ENCODE measurements at regions not wholly inside any gene's neighbourhood (a gene's known extent, or its start where the extent isn't known, plus 50 kb on each side); places are given as distances from the start of the nearest gene placed in this dataset.

DNA sequence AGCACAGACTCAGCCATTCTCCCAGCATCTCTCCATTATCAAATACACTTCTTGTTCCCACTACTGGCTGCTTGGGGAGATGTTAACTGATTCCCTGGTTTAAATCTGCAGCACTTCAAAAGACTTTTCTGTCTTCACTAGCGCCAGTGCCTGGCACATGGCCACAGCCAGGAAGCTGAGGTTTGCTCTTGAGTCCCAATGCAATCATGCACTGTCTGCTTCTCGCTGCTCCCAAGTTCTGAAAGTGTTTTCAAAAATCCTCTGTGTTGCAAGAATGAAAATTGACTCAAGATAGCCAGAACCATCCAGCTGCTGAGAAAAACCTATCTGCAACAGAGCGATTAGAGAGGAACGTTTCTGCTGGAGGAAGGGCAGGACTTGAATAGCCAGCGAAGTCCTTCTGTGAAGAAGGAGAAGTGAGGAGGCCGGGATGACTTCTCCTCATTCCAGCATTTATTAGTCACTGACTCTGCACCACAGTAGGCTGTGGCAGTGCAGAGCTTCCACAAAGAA is 358.4 kb upstream of the NR2F2 start:
- intact Hi-C loops (cut with DNase I) = no loop called here
- Histone ChIP-seq H3K27me3 (no peaks in the 10 kb centered on the region), H3K4me3 (no peak overlapping the region), H3K27ac (no peak overlapping the region), H3K9me3 (replicated peaks in 1 of 3) (no peaks in the 10 kb centered on the region), H3K36me3 (replicated peaks in 1 of 2) (no peaks in the 10 kb centered on the region), H3K4me1 (replicated peaks in 1 of 2) (no peaks in the 10 kb centered on the region)
- peak in 2 of 7 donors; percentile 2 to 13 for DNase-seq
- no peak for TF ChIP-seq POLR2A (IDR thresholded peaks at IDR 0.05)
- TF ChIP-seq, protein P1, sequence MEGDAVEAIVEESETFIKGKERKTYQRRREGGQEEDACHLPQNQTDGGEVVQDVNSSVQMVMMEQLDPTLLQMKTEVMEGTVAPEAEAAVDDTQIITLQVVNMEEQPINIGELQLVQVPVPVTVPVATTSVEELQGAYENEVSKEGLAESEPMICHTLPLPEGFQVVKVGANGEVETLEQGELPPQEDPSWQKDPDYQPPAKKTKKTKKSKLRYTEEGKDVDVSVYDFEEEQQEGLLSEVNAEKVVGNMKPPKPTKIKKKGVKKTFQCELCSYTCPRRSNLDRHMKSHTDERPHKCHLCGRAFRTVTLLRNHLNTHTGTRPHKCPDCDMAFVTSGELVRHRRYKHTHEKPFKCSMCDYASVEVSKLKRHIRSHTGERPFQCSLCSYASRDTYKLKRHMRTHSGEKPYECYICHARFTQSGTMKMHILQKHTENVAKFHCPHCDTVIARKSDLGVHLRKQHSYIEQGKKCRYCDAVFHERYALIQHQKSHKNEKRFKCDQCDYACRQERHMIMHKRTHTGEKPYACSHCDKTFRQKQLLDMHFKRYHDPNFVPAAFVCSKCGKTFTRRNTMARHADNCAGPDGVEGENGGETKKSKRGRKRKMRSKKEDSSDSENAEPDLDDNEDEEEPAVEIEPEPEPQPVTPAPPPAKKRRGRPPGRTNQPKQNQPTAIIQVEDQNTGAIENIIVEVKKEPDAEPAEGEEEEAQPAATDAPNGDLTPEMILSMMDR (IDR thresholded peaks at IDR 0.05) = no peak
- WGBS, 4 donors = 62 to 72% (median 67%) methylated on average over 6 of the region's 6 CpGs

DNA sequence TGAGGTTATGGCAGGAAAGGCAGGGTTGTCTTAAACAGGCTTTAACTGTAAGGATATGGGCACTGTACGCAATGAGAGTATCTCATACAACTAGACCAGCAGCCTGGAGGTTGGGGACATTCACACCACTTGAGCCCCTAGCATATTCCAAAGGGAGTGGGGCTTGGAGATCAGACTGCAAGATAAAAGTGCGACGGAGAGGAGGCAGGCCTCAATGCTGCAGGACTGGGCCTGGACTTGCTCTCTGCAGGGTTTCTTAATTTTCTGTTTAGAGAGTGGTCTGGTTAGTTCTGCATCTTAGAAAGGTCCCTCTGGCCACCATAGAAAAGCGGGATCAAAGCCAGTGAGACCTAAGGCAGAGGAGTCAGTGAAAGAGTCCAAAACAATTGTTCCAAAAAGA is 357.7 kb upstream of the NR2F2 start:
- Histone ChIP-seq H3K27ac (no peak overlapping the region), H3K27me3 (no peaks in the 10 kb centered on the region), H3K4me3 (no peak overlapping the region), H3K4me1 (replicated peaks in 1 of 2) (no peaks in the 10 kb centered on the region), H3K36me3 (replicated peaks in 1 of 2) (no peaks in the 10 kb centered on the region), H3K9me3 (replicated peaks in 1 of 3) (no peaks in the 10 kb centered on the region)
- intact Hi-C loops (cut with DNase I) = no loop called here
- DNase-seq = no peak
- WGBS, 4 donors = 72 to 98% (median 90%) methylated on average over 4 of the region's 4 CpGs
- TF ChIP-seq, protein P1 (IDR thresholded peaks at IDR 0.05) = no peak
- no peak for TF ChIP-seq POLR2A (IDR thresholded peaks at IDR 0.05)

DNA sequence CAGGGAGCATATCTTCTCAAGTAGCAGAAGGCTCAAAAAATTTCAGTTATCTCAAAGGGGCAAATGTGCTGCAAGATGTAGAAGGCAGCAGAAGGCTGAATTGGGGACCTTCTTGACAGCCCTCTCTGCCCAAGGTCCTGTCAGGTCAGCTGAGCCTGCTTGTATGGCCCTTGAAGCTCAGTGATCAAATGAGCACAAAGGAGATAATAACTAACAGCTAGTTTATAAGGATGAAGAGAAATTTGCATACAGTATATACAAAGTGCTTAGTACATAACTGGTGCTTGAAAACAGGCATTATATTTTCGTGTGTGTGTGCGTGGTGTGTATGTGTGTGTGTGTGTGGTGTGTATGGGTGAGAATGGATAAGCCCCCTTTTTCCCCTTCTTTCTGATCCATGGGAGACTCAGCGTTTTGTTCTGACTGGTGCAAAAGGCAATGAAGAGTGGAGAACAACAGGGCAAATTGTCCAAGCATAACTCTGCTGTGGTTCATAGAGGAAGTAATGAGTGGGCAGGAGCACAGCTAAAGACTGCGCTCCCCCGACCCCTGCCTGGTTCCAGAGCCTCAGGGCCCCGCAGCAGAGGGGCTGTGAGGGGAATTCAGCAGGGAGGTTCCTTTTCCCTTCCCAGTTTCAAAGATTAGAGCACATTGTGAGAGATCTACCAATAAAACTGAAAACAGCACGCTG is 356.8 kb upstream of the NR2F2 start:
- no peak overlapping the region for H3K27ac ChIP-seq
- DNase-seq = no peak
- H3K36me3 ChIP-seq (replicated peaks in 1 of 2) = no peaks in the 10 kb centered on the region
- H3K9me3 ChIP-seq (replicated peaks in 1 of 3) = no peaks in the 10 kb centered on the region
- intact Hi-C loops (cut with DNase I) = no loop called here
- TF ChIP-seq, protein P1 (IDR thresholded peaks at IDR 0.05) = no peak
- TF ChIP-seq POLR2A (IDR thresholded peaks at IDR 0.05) = no peak
- no peaks in the 10 kb centered on the region for H3K4me1 ChIP-seq (replicated peaks in 1 of 2)
- H3K27me3 ChIP-seq = no peaks in the 10 kb centered on the region
- H3K4me3 ChIP-seq = no peak overlapping the region
- 61 to 68% (median 65%) methylated on average over 7 of the region's 7 CpGs for WGBS, 4 donors

DNA sequence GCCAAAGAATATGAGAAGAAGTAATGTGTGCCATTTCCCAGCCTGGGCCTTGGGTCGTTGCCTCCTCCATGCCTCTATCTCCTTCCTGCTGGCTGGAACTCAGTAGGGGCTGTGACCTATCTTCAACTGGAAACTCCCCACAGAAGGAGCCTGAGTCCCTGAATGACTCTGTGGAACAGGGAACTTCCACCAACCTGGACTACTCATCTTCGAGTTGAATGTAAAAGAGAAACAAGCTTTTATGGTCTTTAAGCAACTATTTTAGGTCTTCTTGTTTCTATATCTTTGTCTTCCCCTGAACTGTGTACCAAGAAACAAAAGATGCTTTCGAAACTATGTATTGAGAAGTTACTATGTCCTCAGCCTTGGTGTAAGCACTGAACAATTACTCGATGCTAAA is 355.3 kb upstream of the NR2F2 start:
- intact Hi-C loops (cut with DNase I) = no loop called here
- no peak for DNase-seq
- no peak overlapping the region for H3K4me3 ChIP-seq
- no peak for TF ChIP-seq POLR2A (IDR thresholded peaks at IDR 0.05)
- TF ChIP-seq, protein P1 (IDR thresholded peaks at IDR 0.05) = no peak
- no peaks in the 10 kb centered on the region for H3K36me3 ChIP-seq (replicated peaks in 1 of 2)
- no peak overlapping the region for H3K27ac ChIP-seq
- no peaks in the 10 kb centered on the region for H3K27me3 ChIP-seq
- 76 to 83% (median 80%) methylated on average over 4 of the region's 4 CpGs for WGBS, 4 donors
- H3K4me1 ChIP-seq (replicated peaks in 1 of 2) = no peaks in the 10 kb centered on the region
- H3K9me3 ChIP-seq (replicated peaks in 1 of 3) = no peaks in the 10 kb centered on the region
